ENCODE measurements at regions not wholly inside any gene's neighbourhood (a gene's known extent, or its start where the extent isn't known, plus 50 kb on each side); places are given as distances from the start of the nearest gene placed in this dataset.

DNA sequence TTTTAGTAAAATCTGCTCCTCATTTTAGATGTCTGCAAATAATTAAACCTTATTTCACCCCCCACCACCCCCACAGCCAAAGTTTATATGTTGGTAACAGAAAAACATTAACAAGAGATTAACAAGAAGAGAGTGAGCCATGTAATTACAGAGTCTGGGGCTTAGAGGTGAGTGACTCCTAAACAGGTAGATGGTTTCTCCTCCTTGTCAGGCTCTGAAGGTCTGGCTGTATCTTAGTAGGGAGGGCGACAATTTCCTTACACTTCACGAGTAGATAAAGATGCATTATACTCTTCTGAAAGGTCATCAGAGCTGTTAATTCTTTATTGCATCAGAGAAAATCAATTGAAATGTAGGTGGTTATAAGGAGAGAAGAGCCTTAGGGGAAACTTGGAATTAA lies 171.8 kb upstream of the ANKRD50 start:
- TF ChIP-seq, protein P1, sequence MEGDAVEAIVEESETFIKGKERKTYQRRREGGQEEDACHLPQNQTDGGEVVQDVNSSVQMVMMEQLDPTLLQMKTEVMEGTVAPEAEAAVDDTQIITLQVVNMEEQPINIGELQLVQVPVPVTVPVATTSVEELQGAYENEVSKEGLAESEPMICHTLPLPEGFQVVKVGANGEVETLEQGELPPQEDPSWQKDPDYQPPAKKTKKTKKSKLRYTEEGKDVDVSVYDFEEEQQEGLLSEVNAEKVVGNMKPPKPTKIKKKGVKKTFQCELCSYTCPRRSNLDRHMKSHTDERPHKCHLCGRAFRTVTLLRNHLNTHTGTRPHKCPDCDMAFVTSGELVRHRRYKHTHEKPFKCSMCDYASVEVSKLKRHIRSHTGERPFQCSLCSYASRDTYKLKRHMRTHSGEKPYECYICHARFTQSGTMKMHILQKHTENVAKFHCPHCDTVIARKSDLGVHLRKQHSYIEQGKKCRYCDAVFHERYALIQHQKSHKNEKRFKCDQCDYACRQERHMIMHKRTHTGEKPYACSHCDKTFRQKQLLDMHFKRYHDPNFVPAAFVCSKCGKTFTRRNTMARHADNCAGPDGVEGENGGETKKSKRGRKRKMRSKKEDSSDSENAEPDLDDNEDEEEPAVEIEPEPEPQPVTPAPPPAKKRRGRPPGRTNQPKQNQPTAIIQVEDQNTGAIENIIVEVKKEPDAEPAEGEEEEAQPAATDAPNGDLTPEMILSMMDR (conservative IDR thresholded peaks at IDR 0.05), result no peak
- TF ChIP-seq ZFX (IDR thresholded peaks at IDR 0.05), result no peak
